Right ventricle myocardium superior (tissue), 1 donor: ENCODE measurements at regions not wholly inside any gene's neighbourhood (a gene's known extent, or its start where the extent isn't known, plus 50 kb on each side); places are given as distances from the start of the nearest gene placed in this dataset.
"Not testable (repeated sequence)": the region's sequence is repeated elsewhere in the genome, so short reads cannot be mapped to it uniquely, and the experiment has no call there.

Experiments used
- ATAC-seq: fragments of 200-7000 bp; cut with Tn5 transposase; one replicate; pipeline ENCODE4 v1.9.1; 2020; ENCODE audit warnings: mild to moderate bottlenecking; ENCODE audit not compliant: poor library complexity
- DNase-seq: peaks from one replicate; pipeline ENCODE4 v3.0.0-alpha.2; 2020
- intact Hi-C: fragments of 100-400 bp; cut with DNase I; formaldehyde crosslinking; loops from one replicate; pipeline ENCODE4 v1.11.2; 2022
- donor health status: DM: no; HTN: yes; CAD: no; lungs with severe emphysema.

- DNase-seq (no peak), ATAC-seq (no peak)
- intact Hi-C loops = no loop called here
Observed at GRCh38 chr4:131257241-131257640, 1891.9 kb upstream of the PCDH10 start.

DNA sequence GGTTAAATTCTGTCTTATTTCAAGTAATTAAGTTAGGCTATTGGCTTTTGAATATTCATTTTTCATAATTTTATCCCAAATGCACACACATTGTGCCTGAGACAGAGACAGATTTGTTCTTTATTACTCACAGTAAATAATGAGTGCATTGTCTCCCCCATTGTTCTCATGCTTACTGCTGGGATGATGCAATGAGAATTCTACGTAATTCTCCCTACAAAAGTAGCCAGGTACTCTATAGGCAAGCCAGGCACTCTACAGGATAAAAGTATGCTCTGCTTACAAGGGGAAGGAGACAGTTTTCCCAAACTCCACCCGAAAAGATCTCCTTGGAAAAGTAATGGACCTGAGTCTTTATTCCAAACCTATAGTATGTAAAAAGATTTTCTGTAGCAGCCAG, 1890.7 kb upstream of the PCDH10 start:
- no peak for DNase-seq
- intact Hi-C loops = no loop called here

GRCh38 chr4:131288441-131288840, 1860.7 kb upstream of the PCDH10 start:
- intact Hi-C loops = no loop called here
- ATAC-seq (no peak), DNase-seq (no peak)

More for the DNA sequence above, 1890.7 kb upstream of the PCDH10 start:
- ATAC-seq = no peak

DNA sequence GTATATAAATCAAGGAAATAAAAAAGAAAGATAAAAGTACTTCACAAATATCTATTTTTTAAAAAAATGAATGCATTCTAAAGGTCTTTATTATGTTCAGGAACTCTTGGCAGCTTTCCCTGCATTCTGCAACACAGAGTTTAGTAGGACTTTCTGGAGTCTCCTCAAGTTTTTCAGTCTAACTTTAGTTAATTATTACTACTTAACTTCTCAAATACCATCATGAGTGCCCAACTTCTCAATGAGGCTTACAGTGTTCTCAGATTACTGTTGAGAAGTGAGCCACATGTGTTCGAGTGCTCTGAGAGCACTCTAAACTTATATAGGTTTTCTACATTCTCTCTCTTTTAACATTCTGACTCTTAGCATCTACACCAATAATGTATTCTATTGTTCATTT, 1852.9 kb upstream of the PCDH10 start:
- ATAC-seq (no peak), DNase-seq (no peak)
- intact Hi-C loops = no loop called here

GRCh38 chr4:131302108-131302507, 1847.0 kb upstream of the PCDH10 start:
- no peak for ATAC-seq
- intact Hi-C loops = no loop called here
- DNase-seq = no peak

DNA sequence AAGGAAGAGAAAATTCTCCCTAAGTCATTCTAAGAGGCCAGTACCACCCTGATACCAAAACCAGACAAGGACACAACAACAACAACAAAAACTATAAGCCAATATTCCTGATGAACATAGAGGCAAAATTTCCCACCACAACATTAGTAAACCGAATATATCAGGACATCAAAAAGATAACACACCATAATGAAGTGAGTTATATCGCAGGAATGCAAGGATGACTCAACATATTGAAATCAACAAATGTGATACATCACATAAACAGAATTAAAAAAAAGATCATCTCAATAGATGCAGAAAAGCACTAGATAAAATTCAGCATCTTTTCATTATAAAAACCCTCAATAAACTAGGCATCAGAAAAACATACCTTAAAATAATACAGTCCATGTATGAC, 1844.4 kb upstream of the PCDH10 start:
- DNase-seq (no peak), ATAC-seq (no peak)
- intact Hi-C loops = no loop called here

DNA sequence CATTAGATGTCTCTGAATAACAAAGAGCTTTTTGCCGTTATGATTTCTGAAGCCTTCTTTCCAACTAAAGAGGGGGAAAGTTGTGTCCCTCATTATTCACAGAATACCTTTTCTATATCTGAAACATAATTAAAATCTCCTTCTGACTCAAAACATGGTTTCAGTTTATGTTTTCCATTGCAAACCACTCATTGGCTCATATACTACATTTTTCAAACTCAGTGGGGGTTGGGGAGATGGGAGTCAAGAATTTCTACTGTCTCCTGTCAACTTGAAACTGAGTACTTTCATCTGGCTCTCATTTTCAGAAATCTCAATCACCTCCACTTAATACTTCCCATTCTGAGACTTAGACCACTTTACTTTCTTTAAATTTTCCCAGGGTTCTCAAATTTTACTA, 1839.5 kb upstream of the PCDH10 start:
- DNase-seq = no peak
- no peak for ATAC-seq
- intact Hi-C loops = no loop called here

- ATAC-seq = no peak
Observed at GRCh38 chr4:131316086-131316485, 1833.0 kb upstream of the PCDH10 start.

DNA sequence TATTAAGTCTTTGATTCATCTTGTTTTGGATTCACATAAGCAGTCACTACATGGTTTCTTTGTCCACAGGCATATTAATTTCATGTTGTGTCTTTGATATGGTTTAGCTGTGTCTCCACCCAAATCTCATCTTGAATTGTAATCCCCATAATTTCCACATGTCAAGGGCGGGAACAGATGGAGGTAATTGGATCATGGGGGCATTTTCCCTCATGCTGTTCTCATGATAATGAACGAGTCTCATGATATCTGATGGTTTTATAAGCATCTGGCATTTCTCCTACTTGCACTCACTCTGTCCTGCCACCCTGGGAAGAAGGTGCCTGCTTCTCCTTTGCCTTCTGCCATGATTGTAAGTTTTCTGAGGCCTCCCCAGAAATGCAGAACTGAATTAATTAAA, 1811.2 kb upstream of the PCDH10 start:
- intact Hi-C loops = no loop called here
- no peak for ATAC-seq

More at GRCh38 chr4:131316086-131316485, 1833.0 kb upstream of the PCDH10 start:
- intact Hi-C loops = no loop called here
- DNase-seq = no peak

GRCh38 chr4:131339137-131339536, 1810.0 kb upstream of the PCDH10 start:
- intact Hi-C loops = no loop called here
- DNase-seq (no peak), ATAC-seq (no peak)

More for the DNA sequence above, 1811.2 kb upstream of the PCDH10 start:
- DNase-seq = no peak

- no peak for ATAC-seq
- DNase-seq = no peak
- intact Hi-C loops = no loop called here
Observed at GRCh38 chr4:131344761-131345160, 1804.3 kb upstream of the PCDH10 start.

- intact Hi-C loops = no loop called here
- ATAC-seq = no peak
- no peak for DNase-seq
Observed at GRCh38 chr4:131347816-131348215, 1801.3 kb upstream of the PCDH10 start.

- DNase-seq (no peak), ATAC-seq (no peak)
- intact Hi-C loops = no loop called here
Observed at GRCh38 chr4:131348263-131348662, 1800.8 kb upstream of the PCDH10 start.

GRCh38 chr4:131352371-131352770, 1796.7 kb upstream of the PCDH10 start:
- ATAC-seq, intact Hi-C loops, DNase-seq: not testable (repeated sequence)

DNA sequence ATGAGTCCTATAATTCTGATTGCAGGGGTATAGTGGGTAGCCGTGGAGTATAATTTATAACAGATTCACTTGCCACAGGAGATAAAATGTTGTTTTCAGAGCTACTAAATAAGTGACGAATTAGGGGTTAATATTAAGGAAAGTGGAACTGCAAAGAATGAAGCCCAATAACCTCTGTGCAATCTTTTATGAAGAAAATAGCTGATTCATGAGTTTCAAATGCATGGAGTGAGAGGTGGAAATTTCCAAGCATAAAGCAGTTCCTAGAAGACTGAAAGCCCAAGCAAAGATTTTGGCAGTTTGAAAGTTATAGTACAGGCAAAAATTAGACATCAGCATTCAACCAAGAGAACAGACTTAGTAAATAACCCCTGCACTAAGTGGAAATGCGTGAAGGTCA, 1782.4 kb upstream of the PCDH10 start:
- intact Hi-C loops = no loop called here

GRCh38 chr4:131367441-131367840, 1781.7 kb upstream of the PCDH10 start:
- ATAC-seq (no peak), DNase-seq (no peak)
- intact Hi-C loops = no loop called here

More for the DNA sequence above, 1782.4 kb upstream of the PCDH10 start:
- DNase-seq = no peak
- no peak for ATAC-seq

- DNase-seq (no peak), ATAC-seq (no peak)
- intact Hi-C loops = no loop called here
Observed at GRCh38 chr4:131370846-131371245, 1778.2 kb upstream of the PCDH10 start.

- DNase-seq (no peak), ATAC-seq (no peak)
- intact Hi-C loops = no loop called here
Observed at GRCh38 chr4:131381055-131381454, 1768.0 kb upstream of the PCDH10 start.

DNA sequence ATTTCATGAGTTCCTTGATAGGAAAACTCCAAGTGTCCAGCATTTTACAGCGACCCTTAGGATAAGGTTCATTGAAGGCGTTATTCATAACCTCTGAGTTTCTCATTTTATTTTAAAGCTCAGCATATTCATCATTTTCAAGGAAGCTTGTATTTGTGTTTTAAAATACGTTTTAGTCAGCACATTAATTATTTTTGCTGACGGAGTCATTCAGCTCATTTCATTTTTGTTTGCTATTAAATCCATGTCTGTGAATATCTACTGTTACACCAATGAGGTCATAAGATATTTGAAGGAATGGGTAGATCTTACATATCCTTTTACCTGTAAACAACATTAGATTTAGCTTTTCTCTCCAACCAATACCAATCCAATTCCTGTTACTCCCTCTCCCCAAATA, 1766.3 kb upstream of the PCDH10 start:
- ATAC-seq (no peak), DNase-seq (no peak)
- intact Hi-C loops = no loop called here

GRCh38 chr4:131388277-131388676, 1760.8 kb upstream of the PCDH10 start:
- ATAC-seq (no peak), DNase-seq (no peak)
- intact Hi-C loops = no loop called here

DNA sequence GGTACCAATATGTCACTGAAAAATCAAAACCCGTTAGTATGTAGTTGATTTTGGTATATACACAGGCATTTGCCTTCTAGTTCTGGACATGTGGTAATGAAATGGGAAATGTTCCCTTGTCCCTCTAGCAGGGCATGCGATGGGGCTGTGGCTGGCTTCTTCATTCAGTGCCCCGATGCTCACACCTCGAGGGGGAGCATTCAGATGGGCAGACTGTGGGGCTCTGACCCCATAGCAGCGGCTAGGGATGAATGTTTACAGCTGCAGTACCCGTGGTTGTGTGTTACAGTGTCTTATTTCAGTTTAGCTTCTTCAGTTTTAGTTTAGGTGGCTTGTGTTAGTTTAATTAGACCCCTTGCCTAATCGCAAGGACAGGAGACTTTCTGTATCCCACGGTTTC, 1741.0 kb upstream of the PCDH10 start:
- ATAC-seq (no peak), DNase-seq (no peak)
- intact Hi-C loops = no loop called here

- ATAC-seq (no peak), DNase-seq (no peak)
- intact Hi-C loops = no loop called here
Observed at GRCh38 chr4:131411393-131411792, 1737.7 kb upstream of the PCDH10 start.
